Keratinocyte (primary cell): ENCODE measurements at regions not wholly inside any gene's neighbourhood (a gene's known extent, or its start where the extent isn't known, plus 50 kb on each side); places are given as distances from the start of the nearest gene placed in this dataset.

Experiments used
- DNase-seq: peaks from one replicate; pipeline ENCODE4 v3.0.0-alpha.2; 2011; ENCODE audit warnings: low read depth, missing footprints, low spot score
- FAIRE-seq: peaks from 2 replicates; lab custom pipeline; 2011; peaks lifted over from hg19 to GRCh38; lab: Jason Lieb, UNC
- H2AFZ ChIP-seq: 2 replicates; pipeline ENCODE4 v1.6.0; 2012; ENCODE audit warnings: low read length, control low read depth, inconsistent platforms; ENCODE audit not compliant: control insufficient read depth
- H3K27ac ChIP-seq: 2 replicates; pipeline ENCODE4 v1.5.1; 2011; ENCODE audit warnings: low read length; ENCODE audit not compliant: control insufficient read depth, insufficient read depth
- H3K27me3 ChIP-seq: 3 replicates; pipeline ENCODE4 v1.6.0; 2011; ENCODE audit warnings: low read length; ENCODE audit not compliant: control insufficient read depth, insufficient read depth; ENCODE audit errors: extremely low read depth
- H3K36me3 ChIP-seq, 2 experiments: 2 replicates in 1 of 2; 3 replicates in 1 of 2; pipeline ENCODE4 v1.5.1; 2011; ENCODE audit warnings: low read length in 2 of 2, mild to moderate bottlenecking in 1 of 2; ENCODE audit not compliant: control insufficient read depth in 2 of 2, insufficient read depth in 2 of 2; ENCODE audit errors: extremely low read depth in 1 of 2
- H3K4me1 ChIP-seq: 3 replicates; pipeline ENCODE4 v1.5.1; 2011; ENCODE audit warnings: low read length; ENCODE audit not compliant: control insufficient read depth, insufficient read depth; ENCODE audit errors: extremely low read depth
- H3K4me2 ChIP-seq: 3 replicates; pipeline ENCODE4 v1.6.0; 2011; ENCODE audit warnings: low read depth, low read length; ENCODE audit not compliant: control insufficient read depth, insufficient read depth; ENCODE audit errors: extremely low read depth
- H3K4me3 ChIP-seq, 3 experiments: fragments of 200-600 bp in 1 of 3; sonication (generic) in 1 of 3; 2 replicates in 2 of 3; 3 replicates in 1 of 3; pipeline ENCODE4 v1.5.1; 2011 to 2016; ENCODE audit warnings: low read length in 3 of 3, mild to moderate bottlenecking in 3 of 3, control low read depth in 2 of 3, inconsistent platforms in 1 of 3, low read depth in 1 of 3, mixed read lengths in 1 of 3, mixed run types in 1 of 3, moderate library complexity in 1 of 3; ENCODE audit not compliant: control insufficient read depth in 2 of 3, insufficient read depth in 2 of 3; ENCODE audit errors: extremely low read depth in 1 of 3
- H3K79me2 ChIP-seq: 2 replicates; pipeline ENCODE4 v1.6.0; 2012; ENCODE audit warnings: low read length; ENCODE audit not compliant: control insufficient read depth, insufficient read depth
- H3K9ac ChIP-seq: 3 replicates; pipeline ENCODE4 v1.6.0; 2011; ENCODE audit warnings: low read length; ENCODE audit not compliant: control insufficient read depth, insufficient read depth; ENCODE audit errors: extremely low read depth
- H3K9me1 ChIP-seq: 3 replicates; pipeline ENCODE4 v1.6.0; 2011; ENCODE audit warnings: low read length; ENCODE audit not compliant: control insufficient read depth, insufficient read depth; ENCODE audit errors: extremely low read depth
- H3K9me3 ChIP-seq: 2 replicates; pipeline ENCODE4 v1.5.1; 2012; ENCODE audit warnings: low read depth, low read length; ENCODE audit not compliant: control insufficient read depth
- H4K20me1 ChIP-seq: 3 replicates; pipeline ENCODE4 v1.6.0; 2011; ENCODE audit warnings: low read length; ENCODE audit not compliant: control insufficient read depth, insufficient read depth; ENCODE audit errors: extremely low read depth
- CTCF ChIP-seq, 3 experiments: IDR thresholded peaks in 1 of 3; conservative IDR thresholded peaks in 1 of 3; optimal IDR thresholded peaks in 1 of 3; 2 replicates in 2 of 3; 3 replicates in 1 of 3; pipeline versions ENCODE3 to v1.5.1; 2011; ENCODE audit warnings: low read length in 3 of 3, mild to moderate bottlenecking in 3 of 3, moderate library complexity in 2 of 3, control low read depth in 1 of 3, inconsistent platforms in 1 of 3; ENCODE audit not compliant: insufficient read depth in 2 of 3; ENCODE audit errors: extremely low read depth in 1 of 3
- EZH2 ChIP-seq: IDR thresholded peaks from one replicate; pipeline ENCODE4 v1.6.1; 2012; ENCODE audit warnings: inconsistent platforms, mild to moderate bottlenecking, low read length, moderate library complexity
- dilution Hi-C: fragments of 300-500 bp; cut with MboI; formaldehyde crosslinking; loops from one replicate; pipeline ENCODE4 v1.7.0; 2020; ENCODE audit warnings: low sequenced_read_pairs; ENCODE audit not compliant: extremely low pct_ligation_motif_present

GRCh38 chr14:25696176-25696575 is 646.2 kb upstream of the STXBP6 start:
- dilution Hi-C loops = no loop called here
- H2AFZ ChIP-seq = no peak overlapping the region

GRCh38 chr14:25685004-25685403 is 635.1 kb upstream of the STXBP6 start:
- Histone ChIP-seq H4K20me1 (no peaks in the 10 kb centered on the region), H3K9ac (no peak overlapping the region), H3K4me1 (no peaks in the 10 kb centered on the region), H3K79me2 (no peaks in the 10 kb centered on the region), H3K27me3 (no peaks in the 10 kb centered on the region), H3K9me1 (no peaks in the 10 kb centered on the region), H3K36me3 (no peaks in the 10 kb centered on the region), H3K4me3 (no peak overlapping the region), H3K4me2 (no peak overlapping the region), H3K27ac (no peak overlapping the region), H3K9me3 (peaks cover 2% of the 10 kb centered on the region), H2AFZ (no peak overlapping the region)
- dilution Hi-C loops = no loop called here
- no peak for TF ChIP-seq EZH2
- no peak for TF ChIP-seq CTCF (optimal IDR thresholded peaks at IDR 0.05 in 1 of 3, IDR thresholded peaks at IDR 0.05 in 1 of 3, conservative IDR thresholded peaks at IDR 0.05 in 1 of 3; ENCODE audit: extremely low read depth in 1 of 3, insufficient read depth in 2 of 3, low read length in 3 of 3)
- no peak for DNase-seq
- no peak for FAIRE-seq

More at GRCh38 chr14:25696176-25696575, 646.2 kb upstream of the STXBP6 start:
- Histone ChIP-seq H3K79me2 (no peaks in the 10 kb centered on the region), H3K9me3 (peaks cover 2% of the 10 kb centered on the region), H4K20me1 (no peaks in the 10 kb centered on the region), H3K9ac (no peak overlapping the region), H3K36me3 (no peaks in the 10 kb centered on the region), H3K9me1 (no peaks in the 10 kb centered on the region), H3K4me3 (no peak overlapping the region), H3K27me3 (no peaks in the 10 kb centered on the region), H3K27ac (no peak overlapping the region), H3K4me1 (no peaks in the 10 kb centered on the region), H3K4me2 (no peak overlapping the region)
- no peak for FAIRE-seq
- DNase-seq = no peak
- no peak for TF ChIP-seq EZH2
- no peak for TF ChIP-seq CTCF (optimal IDR thresholded peaks at IDR 0.05 in 1 of 3, IDR thresholded peaks at IDR 0.05 in 1 of 3, conservative IDR thresholded peaks at IDR 0.05 in 1 of 3; ENCODE audit: extremely low read depth in 1 of 3, insufficient read depth in 2 of 3, low read length in 3 of 3)
